ENCODE measurements at regions not wholly inside any gene's neighbourhood (a gene's known extent, or its start where the extent isn't known, plus 50 kb on each side); places are given as distances from the start of the nearest gene placed in this dataset.

DNA sequence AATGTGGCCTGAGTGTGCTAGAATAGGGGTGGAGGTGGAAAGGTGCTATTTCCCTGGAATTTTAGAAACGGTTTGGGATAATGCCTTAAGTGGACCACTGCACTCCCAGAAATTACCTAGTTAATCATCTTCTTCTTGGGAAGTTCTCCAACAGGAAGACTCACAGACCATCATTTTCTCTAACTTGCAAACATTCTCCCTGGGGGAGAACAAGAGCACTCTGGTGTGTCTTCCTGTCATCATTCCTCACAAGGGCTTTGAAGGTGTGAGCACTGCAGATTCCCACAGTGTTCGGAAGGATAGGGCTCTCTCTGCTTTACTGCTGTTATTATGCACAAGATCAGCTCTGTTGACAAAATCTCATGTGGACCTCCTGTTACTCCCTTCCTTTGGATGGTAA is 54.9 kb upstream of the TSPAN2 start:
- no peak for TF ChIP-seq POLR2A (IDR thresholded peaks at IDR 0.05)
- no peak for TF ChIP-seq EP300 (IDR thresholded peaks at IDR 0.05; ENCODE audit: low read depth)
- TF ChIP-seq POLR2AphosphoS5 (IDR thresholded peaks at IDR 0.05), result no peak
- TF ChIP-seq, protein P1, sequence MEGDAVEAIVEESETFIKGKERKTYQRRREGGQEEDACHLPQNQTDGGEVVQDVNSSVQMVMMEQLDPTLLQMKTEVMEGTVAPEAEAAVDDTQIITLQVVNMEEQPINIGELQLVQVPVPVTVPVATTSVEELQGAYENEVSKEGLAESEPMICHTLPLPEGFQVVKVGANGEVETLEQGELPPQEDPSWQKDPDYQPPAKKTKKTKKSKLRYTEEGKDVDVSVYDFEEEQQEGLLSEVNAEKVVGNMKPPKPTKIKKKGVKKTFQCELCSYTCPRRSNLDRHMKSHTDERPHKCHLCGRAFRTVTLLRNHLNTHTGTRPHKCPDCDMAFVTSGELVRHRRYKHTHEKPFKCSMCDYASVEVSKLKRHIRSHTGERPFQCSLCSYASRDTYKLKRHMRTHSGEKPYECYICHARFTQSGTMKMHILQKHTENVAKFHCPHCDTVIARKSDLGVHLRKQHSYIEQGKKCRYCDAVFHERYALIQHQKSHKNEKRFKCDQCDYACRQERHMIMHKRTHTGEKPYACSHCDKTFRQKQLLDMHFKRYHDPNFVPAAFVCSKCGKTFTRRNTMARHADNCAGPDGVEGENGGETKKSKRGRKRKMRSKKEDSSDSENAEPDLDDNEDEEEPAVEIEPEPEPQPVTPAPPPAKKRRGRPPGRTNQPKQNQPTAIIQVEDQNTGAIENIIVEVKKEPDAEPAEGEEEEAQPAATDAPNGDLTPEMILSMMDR (IDR thresholded peaks at IDR 0.05), result no peak
